T47D (cell line): ENCODE measurements at regions not wholly inside any gene's neighbourhood (a gene's known extent, or its start where the extent isn't known, plus 50 kb on each side); places are given as distances from the start of the nearest gene placed in this dataset.

ENCODE experiments used
- DNase-seq, 2 experiments: peaks; one replicate each; pipeline versions ENCODE4 v3.0.0 to v3.0.0-alpha.2; 2011 to 2012; ENCODE audit warnings: low read depth in 1 of 2, low spot score in 1 of 2
- JUND ChIP-seq: IDR thresholded peaks from 2 replicates; pipeline ENCODE4 v1.6.1; 2012; ENCODE audit warnings: low read depth
- in situ Hi-C: cut with HindIII; loops from 2 replicates; pipeline ENCODE4 v1.10.0; 2016; ENCODE audit warnings: low sequenced_read_pairs, low pct_unique_long_range_greater_than_20kb

DNA sequence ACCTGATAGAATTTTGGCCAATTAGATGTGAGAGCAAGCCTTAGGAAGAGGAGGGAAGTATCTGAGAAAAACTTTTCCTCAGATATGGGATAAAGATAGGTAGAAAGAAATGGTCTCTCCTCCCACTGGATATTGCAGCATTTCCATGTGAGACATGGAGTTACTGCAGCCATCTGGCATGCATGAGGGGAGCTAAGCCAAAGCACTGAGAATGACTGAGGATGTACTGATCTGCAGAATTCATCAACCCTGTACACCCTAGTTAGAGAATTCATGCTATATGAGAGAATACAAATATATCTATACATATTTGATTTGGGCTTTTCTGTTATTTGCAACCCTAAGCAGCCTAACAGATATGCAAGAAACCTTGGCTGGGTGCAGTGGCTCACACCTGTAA is 52.5 kb upstream of the RPL34 start:
- TF ChIP-seq JUND: no peak
- DNase-seq: no peak
- in situ Hi-C loops: no loop called here

DNA sequence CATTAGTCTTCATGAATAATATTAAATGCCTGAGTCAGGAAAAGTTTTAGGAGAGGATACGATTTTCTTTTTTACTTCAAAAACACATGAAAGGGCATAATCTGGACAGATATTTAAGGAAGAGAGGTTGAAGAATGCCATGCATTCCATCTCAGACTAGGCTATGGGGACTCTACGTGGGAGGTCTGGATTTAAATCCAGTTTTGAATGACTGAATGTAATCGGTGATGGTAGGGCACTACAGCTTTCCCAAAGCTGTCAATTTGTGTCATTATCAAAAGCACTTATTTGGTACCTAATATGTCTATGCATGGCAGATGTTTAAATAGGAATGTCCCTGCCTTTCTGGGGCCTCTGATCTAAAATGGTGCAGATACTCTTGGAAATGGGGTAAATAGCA is 59.3 kb upstream of the RPL34 start:
- no peak for DNase-seq
- TF ChIP-seq JUND: no peak
- in situ Hi-C loops: no loop called here

DNA sequence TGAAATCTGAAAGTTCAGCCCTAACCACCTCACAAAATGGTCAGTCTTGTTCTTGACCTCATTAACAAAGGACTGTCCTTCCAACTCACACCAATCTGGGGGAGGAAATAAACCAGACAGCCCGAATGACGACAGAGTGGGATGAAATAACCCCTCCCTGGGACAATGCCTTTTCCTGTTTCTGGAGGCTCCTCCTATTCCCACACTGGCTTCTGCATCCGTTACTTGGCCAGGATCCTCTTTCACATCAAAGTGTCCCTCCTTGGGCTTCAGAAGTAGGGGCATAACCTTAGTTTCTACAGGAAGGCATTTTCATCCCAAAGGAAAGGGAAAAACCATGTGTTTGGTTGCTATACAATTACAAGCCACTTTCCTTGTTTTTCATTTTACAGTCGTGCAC is 59.8 kb upstream of the RPL34 start:
- no peak for DNase-seq

DNA sequence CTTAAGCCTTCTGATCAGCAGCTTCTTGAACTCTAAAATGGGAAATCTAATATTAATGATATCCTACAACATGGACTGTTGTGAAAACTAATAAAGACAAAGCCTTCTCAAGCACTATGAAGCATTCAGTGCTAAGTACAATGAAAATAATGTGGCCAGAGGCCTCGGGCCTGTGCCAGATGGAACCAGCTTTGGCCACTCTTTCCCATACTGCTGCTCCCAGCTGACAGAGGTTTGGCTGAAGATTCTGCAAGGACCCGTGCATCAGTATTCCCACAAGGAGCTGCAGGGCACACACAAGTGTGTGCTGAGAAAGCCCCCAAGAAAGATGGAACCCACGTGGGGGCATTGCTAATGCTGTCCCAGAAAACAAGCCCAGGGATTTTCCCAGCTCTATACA is 60.5 kb upstream of the RPL34 start:
- no peak for TF ChIP-seq JUND
- in situ Hi-C loops: no loop called here
- no peak for DNase-seq

More for the DNA sequence above, 59.8 kb upstream of the RPL34 start:
- in situ Hi-C loops: no loop called here
- TF ChIP-seq JUND: no peak

DNA sequence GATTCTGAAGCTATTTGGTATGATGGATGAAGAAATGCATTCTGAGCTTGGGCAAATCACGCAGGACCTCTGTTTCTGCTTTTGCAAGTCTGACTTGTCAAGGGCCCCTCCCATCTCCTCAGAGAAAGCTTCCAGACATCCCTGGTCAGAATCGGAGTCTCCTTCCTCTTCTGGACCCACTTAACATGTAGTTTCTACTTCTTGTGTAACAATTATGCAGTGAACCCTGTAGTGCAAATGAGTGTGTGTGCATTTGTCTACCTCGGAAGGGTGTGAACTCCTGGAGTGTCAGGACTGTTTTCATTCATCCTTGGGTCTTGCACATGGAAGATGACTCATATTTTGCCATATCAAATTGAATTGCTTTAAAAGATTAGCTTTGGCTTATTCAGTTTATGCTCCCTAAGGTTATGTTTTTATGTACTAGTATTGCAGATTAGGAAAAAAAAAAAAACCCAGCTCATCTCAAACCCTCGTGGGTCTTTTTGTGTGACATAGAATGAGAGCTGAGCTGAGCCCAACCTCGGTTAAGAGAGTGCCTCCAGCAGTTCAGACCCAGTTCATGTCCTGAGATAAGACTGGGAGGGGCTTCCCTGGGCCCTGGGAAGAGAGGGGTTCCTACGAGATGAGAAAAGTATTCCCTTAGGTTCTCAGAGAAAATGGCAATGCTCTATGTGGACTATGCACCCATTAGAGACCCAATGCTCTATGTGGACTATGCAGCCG is 61.1 kb upstream of the RPL34 start:
- no peak for DNase-seq
- no peak for TF ChIP-seq JUND
- in situ Hi-C loops: no loop called here

DNA sequence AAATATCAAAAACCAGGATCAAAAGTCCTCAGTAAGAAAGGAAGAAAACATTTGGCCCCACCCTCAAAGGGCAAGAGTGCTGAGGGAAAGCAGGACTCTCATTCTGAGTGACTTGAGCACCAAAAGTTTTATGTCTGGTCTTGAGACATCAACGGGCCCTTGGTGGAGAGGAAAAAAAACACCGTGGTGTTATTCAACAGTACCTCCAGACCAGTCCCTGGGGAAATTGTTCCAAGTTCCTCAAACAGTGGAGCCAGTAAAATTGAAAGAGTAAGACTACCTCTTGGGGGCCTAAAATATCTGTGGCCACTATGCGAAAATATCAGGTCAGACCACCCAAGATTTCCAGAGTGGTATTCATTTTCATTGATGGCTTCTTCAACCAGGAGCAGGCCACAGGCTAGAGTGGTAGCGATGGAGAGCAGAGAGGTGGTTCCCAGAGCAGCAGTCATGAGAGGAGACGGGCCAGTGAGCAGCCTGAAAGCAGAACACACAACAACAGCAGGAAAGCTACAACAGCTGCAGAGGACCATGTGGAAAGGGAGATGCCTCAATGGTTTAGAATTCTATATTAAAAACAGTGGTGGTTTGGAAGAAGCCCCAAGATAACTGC is 63.7 kb upstream of the RPL34 start:
- DNase-seq: no peak
- no peak for TF ChIP-seq JUND
- in situ Hi-C loops: no loop called here

DNA sequence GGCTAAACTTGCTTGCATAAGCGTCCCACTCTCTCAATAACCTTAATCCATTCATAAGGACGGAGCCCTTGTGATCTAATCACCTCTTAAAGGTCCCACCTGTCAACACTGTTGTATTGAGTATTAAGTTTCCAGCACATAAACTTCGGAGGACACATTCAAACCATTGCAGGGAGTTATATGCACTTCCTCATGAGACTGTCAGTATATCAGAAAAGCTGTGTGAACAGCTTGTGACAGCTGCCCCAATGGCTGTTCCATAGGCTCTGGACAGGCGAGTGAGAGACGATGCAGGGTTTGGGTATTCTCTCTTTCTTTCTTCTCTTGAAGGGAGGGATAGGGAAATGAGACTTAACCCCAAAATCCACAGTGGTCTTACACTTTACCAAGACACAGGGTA is 64.2 kb upstream of the RPL34 start:
- no peak for TF ChIP-seq JUND
- no peak for DNase-seq
- in situ Hi-C loops: no loop called here

DNA sequence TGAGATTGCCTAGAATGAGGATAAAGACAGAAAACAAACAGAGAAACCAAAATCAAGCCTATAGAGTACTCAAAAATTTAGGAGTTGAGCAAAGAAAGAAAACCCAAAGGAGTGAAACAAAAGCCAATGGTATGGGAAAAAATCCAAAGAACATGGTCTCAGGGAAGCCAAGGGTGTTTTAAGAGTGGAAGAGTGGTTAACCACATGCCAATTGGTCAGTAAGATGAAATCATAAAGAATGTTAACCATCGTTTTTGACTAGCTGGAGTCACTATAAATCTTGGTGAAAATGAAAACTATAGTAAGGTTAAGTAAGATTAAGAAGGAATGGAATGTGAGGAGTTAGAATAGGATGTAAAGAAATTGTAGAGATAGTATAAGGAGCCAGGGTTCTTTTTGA is 64.7 kb upstream of the RPL34 start:
- in situ Hi-C loops: no loop called here
- DNase-seq: no peak
- no peak for TF ChIP-seq JUND

DNA sequence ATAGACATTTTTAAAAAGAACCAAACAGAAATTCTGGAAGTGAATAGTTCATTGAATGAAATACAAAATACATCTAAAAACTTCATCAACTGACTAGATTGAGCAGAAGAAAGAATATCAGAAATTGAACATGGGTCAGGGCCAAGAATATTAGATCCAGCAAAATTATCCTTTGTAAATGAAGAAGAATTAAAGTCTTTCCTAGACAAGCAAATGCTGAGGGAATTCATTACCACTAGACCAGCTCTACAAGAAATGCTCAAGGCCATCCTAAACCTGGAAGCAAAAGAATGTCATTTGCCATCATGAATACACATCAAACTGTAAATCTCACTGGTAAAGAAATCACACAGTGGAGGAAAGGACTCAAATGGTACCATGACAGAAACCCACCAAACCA is 72.7 kb upstream of the RPL34 start:
- in situ Hi-C loops: no loop called here
- TF ChIP-seq JUND: no peak

DNA sequence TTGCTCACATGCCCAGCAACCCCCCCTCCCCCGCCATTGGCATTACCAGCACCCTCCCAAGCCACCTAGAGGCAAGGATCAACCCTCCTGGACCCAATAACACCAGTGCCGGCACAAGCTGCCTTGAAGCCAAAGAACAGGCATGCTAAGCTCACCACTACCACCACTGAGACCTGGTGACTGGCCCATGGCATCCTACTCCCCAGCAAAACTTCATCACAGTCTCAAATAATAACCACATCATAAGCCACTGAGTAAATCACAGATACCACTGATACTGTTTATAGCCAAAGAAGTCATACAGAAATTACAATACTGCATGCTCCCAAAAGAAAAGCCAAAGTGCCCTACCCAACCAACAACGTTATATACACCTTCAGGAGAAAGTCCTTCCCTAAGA is 73.6 kb upstream of the RPL34 start:
- in situ Hi-C loops: no loop called here
- no peak for DNase-seq
- no peak for TF ChIP-seq JUND

More for the DNA sequence above, 72.7 kb upstream of the RPL34 start:
- DNase-seq: no peak

DNA sequence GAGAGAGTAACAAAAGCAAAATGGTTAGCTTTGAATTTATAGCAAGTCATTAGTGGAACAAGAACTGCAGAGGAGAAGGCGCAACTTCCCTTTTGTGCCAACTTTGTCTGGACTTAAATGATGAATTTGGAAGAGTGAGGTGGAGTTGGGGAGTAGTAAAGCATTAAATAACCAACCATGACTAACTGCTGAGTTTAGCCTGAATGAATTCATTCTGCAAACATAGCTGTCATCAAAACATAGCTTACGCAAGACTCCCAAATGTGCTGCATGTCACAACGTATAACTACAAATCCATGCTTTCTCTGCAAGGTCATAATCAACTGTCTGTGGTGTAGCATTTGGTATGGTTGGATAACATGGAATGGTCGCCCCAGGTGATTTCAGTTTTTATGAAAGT is 75.9 kb upstream of the RPL34 start:
- DNase-seq: no peak
- no peak for TF ChIP-seq JUND
- in situ Hi-C loops: no loop called here

DNA sequence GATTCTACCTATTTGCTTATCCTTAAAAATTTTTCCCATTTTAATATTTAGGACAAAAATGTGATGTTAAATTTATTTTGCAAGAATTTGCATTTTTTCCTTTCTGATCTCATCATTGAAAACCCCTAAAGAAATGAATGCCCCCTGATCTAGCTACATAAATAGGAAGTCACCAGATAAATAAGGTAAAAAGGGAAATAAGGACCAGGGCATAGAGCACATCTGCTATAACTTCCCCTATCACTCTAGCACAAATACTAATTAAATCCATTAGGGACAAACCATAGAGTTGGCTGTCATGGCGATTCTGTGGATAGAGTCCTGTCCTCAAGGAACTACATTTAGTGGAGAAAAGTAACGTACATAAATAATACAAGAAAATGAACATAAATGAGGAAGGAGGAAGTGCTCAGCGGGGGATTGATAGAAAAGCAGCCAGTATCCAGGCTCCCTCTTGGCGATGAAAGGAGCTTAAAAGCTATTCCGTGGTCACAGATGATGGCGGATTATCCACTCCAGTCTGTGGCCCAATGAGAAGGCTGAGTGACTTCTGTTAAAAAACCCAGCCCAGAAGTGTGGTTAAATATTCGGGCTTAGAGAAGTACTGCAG is 76.9 kb upstream of the RPL34 start:
- in situ Hi-C loops: no loop called here
- no peak for DNase-seq
- TF ChIP-seq JUND: no peak

DNA sequence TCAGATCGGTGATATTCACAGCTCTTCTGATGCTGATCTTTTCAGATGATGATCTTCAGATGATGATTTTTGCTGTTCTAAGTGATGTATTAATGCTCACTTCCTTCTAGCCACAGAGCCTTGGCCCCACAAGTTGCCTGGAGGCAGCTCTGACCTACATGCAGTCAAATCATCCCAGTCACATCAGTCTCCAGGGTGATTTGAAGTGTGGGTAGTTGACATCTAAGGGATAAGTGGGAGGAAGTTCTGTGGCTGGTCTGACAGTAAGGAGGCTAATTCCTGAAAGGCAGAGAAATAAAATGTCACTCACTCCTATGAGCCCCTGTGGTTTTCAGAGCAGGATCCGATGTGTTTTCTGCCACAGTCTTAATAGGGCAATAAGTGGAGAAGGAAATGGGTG is 79.8 kb upstream of the RPL34 start:
- TF ChIP-seq JUND: no peak
- in situ Hi-C loops: no loop called here
- peak in 1 of 2 experiments; percentile 17 for DNase-seq
